SU-DHL-6 (cell line): ENCODE measurements at regions not wholly inside any gene's neighbourhood (a gene's known extent, or its start where the extent isn't known, plus 50 kb on each side); places are given as distances from the start of the nearest gene placed in this dataset.

Experiments
- H2AFZ ChIP-seq: fragments of 200-600 bp; sonication (generic); 2 replicates; pipeline ENCODE4 v1.6.1; 2014; ENCODE audit warnings: low read depth, mild to moderate bottlenecking, moderate library complexity, mixed read lengths, antibody characterized with exemption, low read length; ENCODE audit not compliant: severe bottlenecking
- H3F3A ChIP-seq: fragments of 200-600 bp; shearing (Covaris generic); 2 replicates; pipeline ENCODE4 v1.6.0; 2016; ENCODE audit warnings: antibody characterized with exemption, mild to moderate bottlenecking; ENCODE audit not compliant: insufficient read depth
- H3K27ac ChIP-seq: fragments of 200-600 bp; sonication (generic); 2 replicates; pipeline ENCODE4 v1.5.1; 2016; ENCODE audit warnings: low read depth, mild to moderate bottlenecking, low read length, moderate library complexity, mixed read lengths
- H3K27me3 ChIP-seq: fragments of 200-600 bp; sonication (generic), shearing (Covaris generic); 2 replicates; pipeline ENCODE4 v1.6.0; 2014; ENCODE audit warnings: mild to moderate bottlenecking, low read length
- H3K36me3 ChIP-seq: fragments of 200-600 bp; sonication (generic); 2 replicates; pipeline ENCODE4 v1.6.1; 2014; ENCODE audit warnings: mild to moderate bottlenecking, low read length, mixed read lengths
- H3K4me2 ChIP-seq: fragments of 300-600, 200-600 bp; shearing (Covaris generic), sonication (generic); 2 replicates; pipeline ENCODE4 v1.6.0; 2014; ENCODE audit warnings: low read length, low read depth, mild to moderate bottlenecking; ENCODE audit not compliant: poor library complexity, severe bottlenecking
- H3K4me3 ChIP-seq: fragments of 200-600 bp; sonication (generic); 2 replicates; pipeline ENCODE4 v1.5.1; 2014; ENCODE audit warnings: antibody characterized with exemption, low read length, mild to moderate bottlenecking, mixed read lengths; ENCODE audit not compliant: insufficient read depth, poor library complexity, severe bottlenecking
- H3K79me2 ChIP-seq: fragments of 200-600 bp; sonication (generic); 2 replicates; pipeline ENCODE4 v1.6.1; 2014; ENCODE audit warnings: mild to moderate bottlenecking, low read length, moderate library complexity; ENCODE audit not compliant: insufficient read depth
- H3K9ac ChIP-seq: fragments of 200-600 bp; sonication (generic); 2 replicates; pipeline ENCODE4 v1.7.0; 2014; ENCODE audit warnings: mild to moderate bottlenecking, low read length
- H3K9me2 ChIP-seq: fragments of 200-600 bp; sonication (generic); replicated peaks from 2 replicates; pipeline ENCODE4 v1.6.1; 2014; ENCODE audit warnings: low read length; ENCODE audit not compliant: insufficient read depth
- H3K9me3 ChIP-seq: fragments of 200-600 bp; sonication (generic); 2 replicates; pipeline ENCODE4 v1.6.1; 2014; ENCODE audit warnings: low read length, mixed read lengths; ENCODE audit not compliant: insufficient read depth
- H4K20me1 ChIP-seq: fragments of 200-600 bp; sonication (generic); 2 replicates; pipeline ENCODE4 v1.6.1; 2014; ENCODE audit warnings: low read depth, mild to moderate bottlenecking, antibody characterized with exemption, low read length, moderate library complexity, mixed read lengths
- EZH2phosphoT487 ChIP-seq: fragments of 200-600 bp; sonication (generic), shearing (Covaris generic); conservative IDR thresholded peaks from 2 replicates; pipeline ENCODE4 v1.6.1; 2018; ENCODE audit warnings: mild to moderate bottlenecking, antibody characterized with exemption, low read length, moderate library complexity, mixed read lengths
- TF ChIP-seq, protein P1 (sequence below): fragments of 200-600 bp; sonication (generic); IDR thresholded peaks from one replicate; pipeline ENCODE4 v1.5.1; 2017; ENCODE audit warnings: antibody characterized with exemption, mild to moderate bottlenecking, low read length, moderate library complexity; ENCODE audit not compliant: insufficient read depth, poor library complexity, severe bottlenecking

DNA sequence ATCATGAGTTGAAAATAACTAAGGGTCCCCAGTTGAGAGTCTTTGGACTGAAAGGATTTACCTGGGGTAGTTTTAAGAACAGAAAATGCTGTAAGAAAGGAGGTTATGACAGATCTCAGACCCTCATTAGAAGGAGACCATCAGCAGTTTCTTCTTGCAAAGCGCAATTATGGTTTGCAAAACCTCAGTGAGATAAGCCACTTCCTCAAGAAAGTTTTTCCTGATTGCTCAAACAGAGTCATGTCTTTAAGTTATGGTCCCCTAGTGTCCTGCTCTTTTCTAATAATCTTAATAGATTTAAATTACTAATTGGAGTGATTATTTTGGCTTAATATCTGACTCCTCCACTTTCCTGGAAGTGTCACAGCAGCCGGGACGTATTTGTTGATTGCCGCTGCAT, 293.2 kb upstream of the KLF4 start:
- no peaks in the 10 kb centered on the region for H3K9me3 ChIP-seq
- H3K4me3 ChIP-seq: no peak overlapping the region
- no peaks in the 10 kb centered on the region for H3K27me3 ChIP-seq
- H3K36me3 ChIP-seq: no peaks in the 10 kb centered on the region
- H3K79me2 ChIP-seq: no peaks in the 10 kb centered on the region
- no peak overlapping the region for H3K4me2 ChIP-seq
- H3K27ac ChIP-seq: no peak overlapping the region
- no peaks in the 10 kb centered on the region for H4K20me1 ChIP-seq
- H3F3A ChIP-seq: no peaks in the 10 kb centered on the region
- H3K9ac ChIP-seq: no peak overlapping the region
- TF ChIP-seq EZH2phosphoT487: no peak
- TF ChIP-seq, protein P1, sequence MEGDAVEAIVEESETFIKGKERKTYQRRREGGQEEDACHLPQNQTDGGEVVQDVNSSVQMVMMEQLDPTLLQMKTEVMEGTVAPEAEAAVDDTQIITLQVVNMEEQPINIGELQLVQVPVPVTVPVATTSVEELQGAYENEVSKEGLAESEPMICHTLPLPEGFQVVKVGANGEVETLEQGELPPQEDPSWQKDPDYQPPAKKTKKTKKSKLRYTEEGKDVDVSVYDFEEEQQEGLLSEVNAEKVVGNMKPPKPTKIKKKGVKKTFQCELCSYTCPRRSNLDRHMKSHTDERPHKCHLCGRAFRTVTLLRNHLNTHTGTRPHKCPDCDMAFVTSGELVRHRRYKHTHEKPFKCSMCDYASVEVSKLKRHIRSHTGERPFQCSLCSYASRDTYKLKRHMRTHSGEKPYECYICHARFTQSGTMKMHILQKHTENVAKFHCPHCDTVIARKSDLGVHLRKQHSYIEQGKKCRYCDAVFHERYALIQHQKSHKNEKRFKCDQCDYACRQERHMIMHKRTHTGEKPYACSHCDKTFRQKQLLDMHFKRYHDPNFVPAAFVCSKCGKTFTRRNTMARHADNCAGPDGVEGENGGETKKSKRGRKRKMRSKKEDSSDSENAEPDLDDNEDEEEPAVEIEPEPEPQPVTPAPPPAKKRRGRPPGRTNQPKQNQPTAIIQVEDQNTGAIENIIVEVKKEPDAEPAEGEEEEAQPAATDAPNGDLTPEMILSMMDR: no peak
- H3K9me2 ChIP-seq: no peaks in the 10 kb centered on the region
- H2AFZ ChIP-seq: no peak overlapping the region

DNA sequence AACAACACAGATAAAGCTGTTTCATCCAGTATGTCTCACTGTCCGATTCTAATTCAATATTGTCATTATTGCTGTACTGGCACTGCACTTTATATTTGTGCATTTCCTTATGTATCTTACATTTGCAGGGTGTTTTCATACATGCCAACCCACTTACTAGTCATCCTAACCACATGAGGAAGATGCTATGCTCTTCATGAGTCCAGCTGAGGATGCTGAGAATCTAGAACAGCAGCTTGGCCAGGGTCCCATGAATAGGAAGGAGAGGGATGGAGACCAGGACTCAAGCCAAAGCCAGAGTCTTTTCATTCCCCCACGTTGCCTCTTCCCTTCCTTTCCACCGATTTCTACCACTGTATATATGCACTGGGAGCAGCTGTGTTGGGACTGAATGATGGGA, 292.8 kb upstream of the KLF4 start:
- Histone ChIP-seq H2AFZ (no peak overlapping the region), H3K4me2 (no peak overlapping the region), H3K9ac (no peak overlapping the region), H3K9me2 (no peaks in the 10 kb centered on the region), H3K79me2 (no peaks in the 10 kb centered on the region), H4K20me1 (no peaks in the 10 kb centered on the region), H3F3A (no peaks in the 10 kb centered on the region), H3K9me3 (no peaks in the 10 kb centered on the region), H3K36me3 (no peaks in the 10 kb centered on the region), H3K27ac (no peak overlapping the region), H3K4me3 (no peak overlapping the region), H3K27me3 (no peaks in the 10 kb centered on the region)
- TF ChIP-seq EZH2phosphoT487: no peak
- TF ChIP-seq, protein P1: no peak

DNA sequence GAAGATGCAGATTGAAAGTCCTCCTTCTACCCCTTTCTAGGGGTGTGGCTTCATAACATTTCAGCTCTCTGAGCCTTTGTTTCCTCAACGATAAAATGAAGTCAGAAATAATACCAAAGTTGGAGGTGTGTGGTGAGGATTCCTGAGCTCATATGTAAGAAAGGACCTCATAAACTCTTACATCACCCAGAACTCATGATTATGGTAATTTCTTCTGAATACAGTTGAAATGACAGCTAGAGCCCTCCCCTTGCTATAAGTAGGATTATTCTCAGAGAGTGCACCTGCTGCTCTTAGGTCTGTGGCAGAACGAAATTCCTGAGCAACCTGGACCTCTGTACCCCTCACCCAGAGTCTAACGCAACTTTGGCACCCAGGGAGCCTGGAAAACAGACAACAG, 291.4 kb upstream of the KLF4 start:
- H3K9me3 ChIP-seq: no peaks in the 10 kb centered on the region
- no peak overlapping the region for H3K27ac ChIP-seq
- H3K79me2 ChIP-seq: no peaks in the 10 kb centered on the region
- no peaks in the 10 kb centered on the region for H3F3A ChIP-seq
- no peaks in the 10 kb centered on the region for H3K27me3 ChIP-seq
- H3K9me2 ChIP-seq: no peaks in the 10 kb centered on the region
- no peaks in the 10 kb centered on the region for H3K36me3 ChIP-seq
- H2AFZ ChIP-seq: no peak overlapping the region
- H4K20me1 ChIP-seq: no peaks in the 10 kb centered on the region
- TF ChIP-seq, protein P1: no peak
- no peak overlapping the region for H3K4me3 ChIP-seq
- no peak overlapping the region for H3K9ac ChIP-seq
- no peak overlapping the region for H3K4me2 ChIP-seq

DNA sequence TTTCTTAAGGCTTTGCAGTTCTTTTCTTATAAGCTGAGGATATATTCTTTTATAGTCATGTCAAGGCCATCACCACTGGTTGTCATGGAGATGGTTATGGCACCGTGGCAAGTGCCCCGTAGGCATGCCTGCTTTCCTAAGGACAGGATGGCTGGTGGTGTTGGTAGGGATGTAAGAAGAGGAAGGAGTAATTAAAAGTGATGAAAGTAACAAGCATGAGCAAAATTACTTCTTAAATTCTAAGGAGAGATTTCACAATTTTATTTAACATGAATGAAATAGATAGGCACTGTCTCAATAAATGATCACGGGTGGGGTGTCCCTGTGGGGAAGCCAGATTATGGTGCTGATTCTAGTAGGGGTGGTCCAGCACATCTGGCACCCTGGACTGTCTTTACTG, 290.2 kb upstream of the KLF4 start:
- no peak overlapping the region for H2AFZ ChIP-seq
- no peak overlapping the region for H3K9ac ChIP-seq
- no peak overlapping the region for H3K27ac ChIP-seq
- TF ChIP-seq EZH2phosphoT487: no peak
- TF ChIP-seq, protein P1: no peak
- no peak overlapping the region for H3K4me3 ChIP-seq
- H4K20me1 ChIP-seq: no peaks in the 10 kb centered on the region
- no peaks in the 10 kb centered on the region for H3K79me2 ChIP-seq
- no peaks in the 10 kb centered on the region for H3K9me3 ChIP-seq
- no peaks in the 10 kb centered on the region for H3K27me3 ChIP-seq
- no peaks in the 10 kb centered on the region for H3K36me3 ChIP-seq
- no peaks in the 10 kb centered on the region for H3F3A ChIP-seq
- no peak overlapping the region for H3K4me2 ChIP-seq
- H3K9me2 ChIP-seq: no peaks in the 10 kb centered on the region
